Neural progenitor cell (in vitro differentiated cells): ENCODE measurements at regions not wholly inside any gene's neighbourhood (a gene's known extent, or its start where the extent isn't known, plus 50 kb on each side); places are given as distances from the start of the nearest gene placed in this dataset.
A peak's percentile ranks its signal among the peaks of the same experiment; 100 is the strongest.

Source experiments
- DNase-seq: peaks from one replicate; pipeline ENCODE4 v3.0.0-alpha.2; 2016; ENCODE audit warnings: low spot score
- H2AFZ ChIP-seq: fragments of 200-600 bp; sonication (generic); replicated peaks from 2 replicates; pipeline ENCODE4 v1.6.1; 2016; ENCODE audit warnings: antibody characterized with exemption
- H3F3A ChIP-seq: fragments of 200-600 bp; sonication (generic); 2 replicates; pipeline ENCODE4 v1.6.1; 2016; ENCODE audit warnings: antibody characterized with exemption, low read depth
- H3K27ac ChIP-seq: fragments of 200-600 bp; sonication (generic); 2 replicates; pipeline ENCODE4 v1.5.1; 2016; ENCODE audit warnings: mild to moderate bottlenecking
- H3K27me3 ChIP-seq: fragments of 200-600 bp; sonication (generic); 2 replicates; pipeline ENCODE4 v1.6.1; 2016; ENCODE audit warnings: mild to moderate bottlenecking, moderate library complexity
- H3K36me3 ChIP-seq: fragments of 200-600 bp; sonication (generic); 2 replicates; pipeline ENCODE4 v1.5.1; 2016
- H3K4me1 ChIP-seq: fragments of 200-600 bp; sonication (generic); 2 replicates; pipeline ENCODE4 v1.6.1; 2016; ENCODE audit warnings: mixed run types
- H3K4me2 ChIP-seq: fragments of 200-600 bp; sonication (generic); 2 replicates; pipeline ENCODE4 v1.6.1; 2016
- H3K4me3 ChIP-seq: fragments of 200-600 bp; sonication (generic); 2 replicates; pipeline ENCODE4 v1.5.1; 2016
- H3K79me2 ChIP-seq: fragments of 200-600 bp; sonication (generic); 2 replicates; pipeline ENCODE4 v1.6.1; 2016; ENCODE audit warnings: low read depth
- H3K9ac ChIP-seq: fragments of 200-600 bp; sonication (generic); 2 replicates; pipeline ENCODE4 v1.6.1; 2016
- H3K9me3 ChIP-seq: fragments of 200-600 bp; sonication (generic); 2 replicates; pipeline ENCODE4 v1.5.1; 2016; ENCODE audit warnings: low read depth
- H4K20me1 ChIP-seq: fragments of 200-600 bp; sonication (generic); 2 replicates; pipeline ENCODE4 v1.6.1; 2016; ENCODE audit warnings: low read depth
- H3K27ac Mint-ChIP-seq: 3 replicates; pipeline ENCODE4 v1.8.0; 2021; ENCODE audit warnings: mixed read lengths
- H3K27me3 Mint-ChIP-seq: 2 replicates; pipeline ENCODE4 v1.8.0; 2022; ENCODE audit warnings: low read depth, mild to moderate bottlenecking, inconsistent platforms, moderate library complexity, mixed read lengths; ENCODE audit not compliant: insufficient read depth
- H3K36me3 Mint-ChIP-seq: 3 replicates; pipeline ENCODE4 v1.8.0; 2021; ENCODE audit warnings: mixed read lengths
- H3K4me1 Mint-ChIP-seq: 3 replicates; pipeline ENCODE4 v1.8.0; 2021; ENCODE audit warnings: mixed read lengths
- H3K4me3 Mint-ChIP-seq: 3 replicates; pipeline ENCODE4 v1.8.0; 2021; ENCODE audit warnings: mild to moderate bottlenecking, moderate library complexity, mixed read lengths
- H3K9me3 Mint-ChIP-seq: 3 replicates; pipeline ENCODE4 v1.8.0; 2020; ENCODE audit warnings: mixed read lengths
- EZH2 ChIP-seq: fragments of 200-600 bp; sonication (generic); IDR thresholded peaks from 2 replicates; pipeline ENCODE4 v1.6.1; 2017; ENCODE audit warnings: antibody characterized with exemption, mild to moderate bottlenecking, moderate library complexity
- EZH2phosphoT487 ChIP-seq: fragments of 200-600 bp; sonication (generic); IDR thresholded peaks from 2 replicates; pipeline ENCODE4 v1.6.1; 2017; ENCODE audit warnings: antibody characterized with exemption
- TF ChIP-seq, protein P1 (sequence below): fragments of 200-600 bp; sonication (generic); IDR thresholded peaks from 2 replicates; pipeline ENCODE4 v1.5.1; 2017; ENCODE audit warnings: antibody characterized with exemption, mild to moderate bottlenecking

- H3K27me3 Mint-ChIP-seq = peaks cover 3% of the 10 kb centered on the region
- no peaks in the 10 kb centered on the region for H3K27me3 ChIP-seq
- no peak overlapping the region for H3K9ac ChIP-seq
- H3K4me3 ChIP-seq = no peak overlapping the region
- no peak overlapping the region for H2AFZ ChIP-seq
- no peaks in the 10 kb centered on the region for H3K9me3 ChIP-seq
- H3K36me3 Mint-ChIP-seq = peaks cover 3% of the 10 kb centered on the region
- H3K27ac Mint-ChIP-seq = no peak overlapping the region
- H3K4me3 Mint-ChIP-seq = no peak overlapping the region
- TF ChIP-seq, protein P1, sequence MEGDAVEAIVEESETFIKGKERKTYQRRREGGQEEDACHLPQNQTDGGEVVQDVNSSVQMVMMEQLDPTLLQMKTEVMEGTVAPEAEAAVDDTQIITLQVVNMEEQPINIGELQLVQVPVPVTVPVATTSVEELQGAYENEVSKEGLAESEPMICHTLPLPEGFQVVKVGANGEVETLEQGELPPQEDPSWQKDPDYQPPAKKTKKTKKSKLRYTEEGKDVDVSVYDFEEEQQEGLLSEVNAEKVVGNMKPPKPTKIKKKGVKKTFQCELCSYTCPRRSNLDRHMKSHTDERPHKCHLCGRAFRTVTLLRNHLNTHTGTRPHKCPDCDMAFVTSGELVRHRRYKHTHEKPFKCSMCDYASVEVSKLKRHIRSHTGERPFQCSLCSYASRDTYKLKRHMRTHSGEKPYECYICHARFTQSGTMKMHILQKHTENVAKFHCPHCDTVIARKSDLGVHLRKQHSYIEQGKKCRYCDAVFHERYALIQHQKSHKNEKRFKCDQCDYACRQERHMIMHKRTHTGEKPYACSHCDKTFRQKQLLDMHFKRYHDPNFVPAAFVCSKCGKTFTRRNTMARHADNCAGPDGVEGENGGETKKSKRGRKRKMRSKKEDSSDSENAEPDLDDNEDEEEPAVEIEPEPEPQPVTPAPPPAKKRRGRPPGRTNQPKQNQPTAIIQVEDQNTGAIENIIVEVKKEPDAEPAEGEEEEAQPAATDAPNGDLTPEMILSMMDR = no peak
- no peak for TF ChIP-seq EZH2
- no peak for TF ChIP-seq EZH2phosphoT487
- H3K27ac ChIP-seq = no peak overlapping the region
- H3K4me2 ChIP-seq = no peak overlapping the region
- peaks cover 34% of the 10 kb centered on the region for H3K4me1 Mint-ChIP-seq
- no peaks in the 10 kb centered on the region for H3F3A ChIP-seq
- H3K4me1 ChIP-seq = peaks cover 4% of the 10 kb centered on the region
- H4K20me1 ChIP-seq = no peaks in the 10 kb centered on the region
- DNase-seq = no peak
- no peaks in the 10 kb centered on the region for H3K79me2 ChIP-seq
- H3K36me3 ChIP-seq = no peaks in the 10 kb centered on the region
- no peaks in the 10 kb centered on the region for H3K9me3 Mint-ChIP-seq
These were observed 305.4 kb upstream of the ROPN1 start for GRCh38 chr3:124297062-124297980.

DNA sequence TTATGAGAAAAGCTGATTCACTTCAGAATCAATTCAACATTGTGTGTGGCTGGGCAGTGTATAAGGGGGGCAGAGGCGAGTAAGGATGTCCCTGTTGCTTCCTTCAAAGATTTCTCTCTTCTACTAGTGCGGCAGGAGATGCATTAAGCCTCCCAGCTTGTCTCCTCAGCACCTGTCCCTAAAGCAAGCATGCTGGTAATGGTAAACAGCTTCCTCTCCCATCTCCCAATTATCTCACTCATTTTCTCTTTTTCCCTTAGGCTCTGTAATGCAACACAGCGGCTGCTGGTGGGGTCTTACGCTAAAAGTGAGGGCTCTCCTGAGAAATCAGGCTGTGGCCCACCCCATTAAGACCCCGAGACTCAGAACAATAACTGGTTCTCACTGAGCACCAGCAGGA, 306.4 kb upstream of the ROPN1 start:
- H3K27ac ChIP-seq = no peak overlapping the region

GRCh38 chr3:124298951-124299350, 307.0 kb upstream of the ROPN1 start:
- Mint-ChIP-seq H3K36me3 (peaks cover 5% of the 10 kb centered on the region), H3K27me3 (peaks cover 3% of the 10 kb centered on the region), H3K9me3 (no peaks in the 10 kb centered on the region), H3K27ac (peak overlapping the region; percentile 50), H3K4me1 (peaks cover 34% of the 10 kb centered on the region), H3K4me3 (no peak overlapping the region)
- no peaks in the 10 kb centered on the region for H4K20me1 ChIP-seq
- H2AFZ ChIP-seq = no peak overlapping the region
- DNase-seq = no peak
- no peaks in the 10 kb centered on the region for H3K79me2 ChIP-seq
- H3K4me3 ChIP-seq = no peak overlapping the region
- no peak overlapping the region for H3K9ac ChIP-seq
- H3K27ac ChIP-seq = no peak overlapping the region
- TF ChIP-seq EZH2 (no peak), EZH2phosphoT487 (no peak)
- TF ChIP-seq, protein P1 = no peak
- no peaks in the 10 kb centered on the region for H3K36me3 ChIP-seq
- H3K4me1 ChIP-seq = peaks cover 4% of the 10 kb centered on the region
- H3F3A ChIP-seq = no peaks in the 10 kb centered on the region
- no peaks in the 10 kb centered on the region for H3K9me3 ChIP-seq
- H3K4me2 ChIP-seq = no peak overlapping the region
- H3K27me3 ChIP-seq = no peaks in the 10 kb centered on the region

More for the DNA sequence above, 306.4 kb upstream of the ROPN1 start:
- H3K27me3 ChIP-seq = no peaks in the 10 kb centered on the region
- Mint-ChIP-seq H3K27ac (peak overlapping the region; percentile 50), H3K36me3 (peaks cover 5% of the 10 kb centered on the region), H3K4me1 (peaks cover 34% of the 10 kb centered on the region), H3K4me3 (no peak overlapping the region), H3K9me3 (no peaks in the 10 kb centered on the region), H3K27me3 (peaks cover 3% of the 10 kb centered on the region)
- H3F3A ChIP-seq = no peaks in the 10 kb centered on the region
- H4K20me1 ChIP-seq = no peaks in the 10 kb centered on the region
- no peak overlapping the region for H3K4me2 ChIP-seq
- no peaks in the 10 kb centered on the region for H3K79me2 ChIP-seq
- no peak overlapping the region for H2AFZ ChIP-seq
- H3K4me1 ChIP-seq = peaks cover 4% of the 10 kb centered on the region
- H3K9ac ChIP-seq = no peak overlapping the region
- H3K9me3 ChIP-seq = no peaks in the 10 kb centered on the region
- no peak for DNase-seq
- TF ChIP-seq, protein P1 = no peak
- no peak for TF ChIP-seq EZH2
- no peak for TF ChIP-seq EZH2phosphoT487
- H3K36me3 ChIP-seq = no peaks in the 10 kb centered on the region
- H3K4me3 ChIP-seq = no peak overlapping the region
